HEK293 (cell line): ENCODE measurements at regions not wholly inside any gene's neighbourhood (a gene's known extent, or its start where the extent isn't known, plus 50 kb on each side); places are given as distances from the start of the nearest gene placed in this dataset.

Source experiments
- CTCF ChIA-PET: fragments of 350-600 bp; formaldehyde crosslinking; extraction: SDS; loops from one replicate; lab custom pipeline; 2021; ENCODE audit warnings: antibody characterized with exemption; lab: Yijun Ruan, JAX
- POLR2A ChIA-PET: fragments of 300-600 bp; formaldehyde crosslinking; extraction: SDS; loops from one replicate; lab custom pipeline; 2020; ENCODE audit warnings: antibody characterized with exemption, inconsistent platforms; lab: Yijun Ruan, JAX
- H3K27ac ChIP-seq: fragments of 200-500 bp; sonication (Bioruptor generic); 2 replicates; pipeline ENCODE4 v1.5.1; 2014; ENCODE audit warnings: low read depth, low read length, control low read depth, inconsistent platforms; ENCODE audit errors: extremely low read depth
- H3K36me3 ChIP-seq, 2 experiments: fragments of 200-500 bp in 1 of 2; sonication (Bioruptor generic) in 1 of 2; 1 replicate in 1 of 2; 2 replicates in 1 of 2; pipeline ENCODE4 v1.5.1; 2014 to 2017; ENCODE audit warnings: inconsistent platforms in 2 of 2, low read length in 2 of 2; ENCODE audit not compliant: control insufficient read depth in 2 of 2, insufficient read depth in 1 of 2
- H3K4me1 ChIP-seq: fragments of 200-500 bp; sonication (Bioruptor generic); 2 replicates; pipeline ENCODE4 v1.5.1; 2014; ENCODE audit warnings: mild to moderate bottlenecking, low read length, inconsistent platforms; ENCODE audit not compliant: control insufficient read depth, insufficient read depth
- H3K4me3 ChIP-seq: 2 replicates; pipeline ENCODE4 v1.5.1; 2011; ENCODE audit warnings: low read depth, mild to moderate bottlenecking, control low read depth, low read length, moderate library complexity
- H3K9me3 ChIP-seq: fragments of 200-500 bp; sonication (Bioruptor generic); 2 replicates; pipeline ENCODE4 v1.5.1; 2014; ENCODE audit warnings: low read depth, low read length, inconsistent platforms; ENCODE audit not compliant: control insufficient read depth, insufficient read depth
- FEZF1 ChIP-seq: fragments of 450-650 bp; formaldehyde crosslinking; IDR thresholded peaks from 2 replicates; pipeline ENCODE4 v1.5.1; 2016; ENCODE audit warnings: missing biosample characterization, missing genetic modification characterization
- KLF16 ChIP-seq: fragments of 450-650 bp; formaldehyde crosslinking; IDR thresholded peaks from 2 replicates; pipeline ENCODE4 v1.5.1; 2017; ENCODE audit warnings: missing biosample characterization, missing genetic modification characterization
- KLF8 ChIP-seq: fragments of 450-650 bp; formaldehyde crosslinking; IDR thresholded peaks from 2 replicates; pipeline ENCODE4 v1.5.1; 2016; ENCODE audit warnings: missing biosample characterization, missing genetic modification characterization
- KLF9 ChIP-seq: fragments of 450-650 bp; formaldehyde crosslinking; IDR thresholded peaks from 2 replicates; pipeline ENCODE4 v1.5.1; 2016; ENCODE audit warnings: missing biosample characterization, missing genetic modification characterization, low read depth
- MYNN ChIP-seq: fragments of 450-650 bp; formaldehyde crosslinking; IDR thresholded peaks from 2 replicates; pipeline ENCODE4 v1.5.1; 2016; ENCODE audit warnings: missing biosample characterization, missing genetic modification characterization, borderline replicate concordance
- PRDM4 ChIP-seq: fragments of 450-650 bp; formaldehyde crosslinking; IDR thresholded peaks from 2 replicates; pipeline ENCODE4 v1.5.1; 2017; ENCODE audit warnings: missing biosample characterization, missing genetic modification characterization
- SETDB1 ChIP-seq: IDR thresholded peaks from one replicate; pipeline ENCODE4 v1.6.1; 2017; ENCODE audit warnings: mild to moderate bottlenecking, low read length, moderate library complexity, mixed read lengths; ENCODE audit not compliant: insufficient read length
- YY2 ChIP-seq: fragments of 450-650 bp; formaldehyde crosslinking; IDR thresholded peaks from 2 replicates; pipeline ENCODE4 v1.5.1; 2016; ENCODE audit warnings: missing biosample characterization, missing genetic modification characterization
- ZBTB26 ChIP-seq: fragments of 450-650 bp; formaldehyde crosslinking; optimal IDR thresholded peaks from 2 replicates; pipeline ENCODE3; 2016; ENCODE audit warnings: missing biosample characterization, mild to moderate bottlenecking, missing genetic modification characterization
- ZBTB7A ChIP-seq: fragments of 450-650 bp; formaldehyde crosslinking; IDR thresholded peaks from 2 replicates; pipeline ENCODE4 v1.5.1; 2016; ENCODE audit warnings: low read depth, missing biosample characterization, missing genetic modification characterization
- ZNF132 ChIP-seq: fragments of 450-650 bp; formaldehyde crosslinking; IDR thresholded peaks from 2 replicates; pipeline ENCODE4 v1.5.1; 2017; ENCODE audit warnings: missing biosample characterization, missing genetic modification characterization, borderline replicate concordance
- ZNF211 ChIP-seq: fragments of 450-650 bp; formaldehyde crosslinking; IDR thresholded peaks from 2 replicates; pipeline ENCODE4 v1.5.1; 2016; ENCODE audit warnings: low read depth, missing biosample characterization, missing genetic modification characterization
- ZNF223 ChIP-seq: fragments of 450-650 bp; formaldehyde crosslinking; IDR thresholded peaks from 2 replicates; pipeline ENCODE4 v1.5.1; 2016; ENCODE audit warnings: missing biosample characterization, missing genetic modification characterization
- ZNF239 ChIP-seq: fragments of 450-650 bp; formaldehyde crosslinking; IDR thresholded peaks from 2 replicates; pipeline ENCODE4 v1.5.1; 2016; ENCODE audit warnings: missing biosample characterization, missing genetic modification characterization
- ZNF362 ChIP-seq: fragments of 450-650 bp; formaldehyde crosslinking; IDR thresholded peaks from 2 replicates; pipeline ENCODE4 v1.5.1; 2016; ENCODE audit warnings: missing biosample characterization, missing genetic modification characterization
- ZNF398 ChIP-seq: fragments of 450-650 bp; formaldehyde crosslinking; IDR thresholded peaks from 2 replicates; pipeline ENCODE4 v1.5.1; 2017; ENCODE audit warnings: missing biosample characterization, missing genetic modification characterization
- ZNF423 ChIP-seq: fragments of 450-650 bp; formaldehyde crosslinking; IDR thresholded peaks from 2 replicates; pipeline ENCODE4 v1.5.1; 2016; ENCODE audit warnings: missing biosample characterization, missing genetic modification characterization
- ZNF48 ChIP-seq: fragments of 450-650 bp; formaldehyde crosslinking; IDR thresholded peaks from 2 replicates; pipeline ENCODE4 v1.5.1; 2016; ENCODE audit warnings: missing biosample characterization, missing genetic modification characterization
- ZNF561 ChIP-seq: fragments of 450-650 bp; IDR thresholded peaks from 2 replicates; pipeline ENCODE4 v1.5.1; 2018; ENCODE audit warnings: missing biosample characterization, missing genetic modification characterization, borderline replicate concordance
- ZNF571 ChIP-seq: fragments of 450-650 bp; formaldehyde crosslinking; IDR thresholded peaks from 2 replicates; pipeline ENCODE4 v1.5.0; 2017; ENCODE audit warnings: missing biosample characterization, missing genetic modification characterization
- ZNF623 ChIP-seq: fragments of 450-650 bp; formaldehyde crosslinking; IDR thresholded peaks from 2 replicates; pipeline ENCODE4 v1.5.1; 2016; ENCODE audit warnings: missing biosample characterization, missing genetic modification characterization
- ZNF645 ChIP-seq: fragments of 450-650 bp; formaldehyde crosslinking; IDR thresholded peaks from 2 replicates; pipeline ENCODE4; 2016; ENCODE audit warnings: missing biosample characterization, missing genetic modification characterization
- ZNF658 ChIP-seq: fragments of 450-650 bp; formaldehyde crosslinking; IDR thresholded peaks from 2 replicates; pipeline ENCODE4; 2016; ENCODE audit warnings: missing biosample characterization, missing genetic modification characterization
- ZNF670 ChIP-seq: fragments of 450-650 bp; formaldehyde crosslinking; IDR thresholded peaks from 2 replicates; pipeline ENCODE4 v1.5.1; 2016; ENCODE audit warnings: missing biosample characterization, missing genetic modification characterization, low read depth
- ZNF677 ChIP-seq: fragments of 450-650 bp; IDR thresholded peaks from 2 replicates; pipeline ENCODE4 v1.5.0; 2018; ENCODE audit warnings: missing biosample characterization, mild to moderate bottlenecking, missing genetic modification characterization, moderate library complexity
- ZSCAN23 ChIP-seq: fragments of 450-650 bp; formaldehyde crosslinking; IDR thresholded peaks from 2 replicates; pipeline ENCODE4 v1.5.1; 2016; ENCODE audit warnings: missing biosample characterization, missing genetic modification characterization
- ZSCAN30 ChIP-seq: fragments of 450-650 bp; IDR thresholded peaks from 2 replicates; pipeline ENCODE4 v1.5.1; 2018; ENCODE audit warnings: missing biosample characterization, mild to moderate bottlenecking, missing genetic modification characterization, moderate library complexity
- ZSCAN5A ChIP-seq: fragments of 450-650 bp; formaldehyde crosslinking; IDR thresholded peaks from 2 replicates; pipeline ENCODE4 v1.5.1; 2016; ENCODE audit warnings: missing biosample characterization, missing genetic modification characterization

- Histone ChIP-seq H3K4me3 (no peak overlapping the region), H3K36me3 (no peaks in the 10 kb centered on the region), H3K4me1 (no peaks in the 10 kb centered on the region), H3K27ac (no peak overlapping the region), H3K9me3 (no peaks in the 10 kb centered on the region)
- TF ChIP-seq KLF16 (tag by site-specific recombination) = no peak
- TF ChIP-seq ZNF571 (tag by site-specific recombination) = no peak
- no peak for TF ChIP-seq ZBTB7A (tag by site-specific recombination)
- TF ChIP-seq KLF9 (tag by site-specific recombination) = no peak
- no peak for TF ChIP-seq ZNF211 (tag by site-specific recombination)
- no peak for TF ChIP-seq ZNF423 (tag by site-specific recombination)
- no peak for TF ChIP-seq ZNF239 (tag by site-specific recombination)
- TF ChIP-seq KLF8 (tag by site-specific recombination) = no peak
- TF ChIP-seq ZNF623 = no peak
- no peak for TF ChIP-seq ZSCAN5A (tag by site-specific recombination)
- no peak for TF ChIP-seq YY2 (tag by site-specific recombination)
- no peak for TF ChIP-seq ZNF677
- TF ChIP-seq ZNF645 = no peak
- no peak for TF ChIP-seq ZNF223 (tag by site-specific recombination)
- ChIA-PET POLR2A (no interaction called here), CTCF (interaction anchor here (0.5 kb wide), 1 partner anchor 20 kb away, joined by 3 read pairs; no protein-coding TSS in a partner anchor)
Observed at GRCh38 chr3:28850186-28850585, 430.7 kb upstream of the RBMS3 start.

- H3K9me3 ChIP-seq = no peaks in the 10 kb centered on the region
- ChIA-PET POLR2A (no interaction called here), CTCF (interaction anchor here (0.5 to 1.1 kb wide), 5 partner anchors 186 to 1709 kb away, joined by 3 to 4 read pairs (median 3); no protein-coding TSS in a partner anchor)
- H3K27ac ChIP-seq = no peak overlapping the region
- H3K36me3 ChIP-seq = no peaks in the 10 kb centered on the region
- no peak overlapping the region for H3K4me3 ChIP-seq
- TF ChIP-seq ZNF670 (tag by site-specific recombination) = no peak
- TF ChIP-seq MYNN = no peak
- TF ChIP-seq PRDM4 = no peak
- no peak for TF ChIP-seq ZSCAN30 (tag by site-specific recombination)
- TF ChIP-seq ZNF658 (tag by site-specific recombination) = no peak
- no peak for TF ChIP-seq FEZF1 (tag by site-specific recombination)
- no peak for TF ChIP-seq ZNF48 (tag by site-specific recombination)
- no peak for TF ChIP-seq ZBTB26 (tag by site-specific recombination)
- TF ChIP-seq ZSCAN23 = no peak
- TF ChIP-seq ZNF362 = no peak
- TF ChIP-seq ZNF398 (tag by site-specific recombination) = no peak
- TF ChIP-seq ZNF132 = no peak
- TF ChIP-seq ZNF571 (tag by site-specific recombination) = no peak
- TF ChIP-seq SETDB1 = no peak
- no peak for TF ChIP-seq ZNF561 (tag by site-specific recombination)
- H3K4me1 ChIP-seq = no peaks in the 10 kb centered on the region
Observed at GRCh38 chr3:28853830-28854229, 427.0 kb upstream of the RBMS3 start.
